Astrocyte of the spinal cord (primary cell): ENCODE measurements at regions not wholly inside any gene's neighbourhood (a gene's known extent, or its start where the extent isn't known, plus 50 kb on each side); places are given as distances from the start of the nearest gene placed in this dataset.
"Not testable (repeated sequence)": the region's sequence is repeated elsewhere in the genome, so short reads cannot be mapped to it uniquely, and the experiment has no call there.

ENCODE experiments used
- DNase-seq: peaks from one replicate; pipeline ENCODE4 v3.0.0; 2011; ENCODE audit warnings: low read depth, low spot score
- H3K4me3 ChIP-seq: 2 replicates; pipeline ENCODE4 v1.5.1; 2011; ENCODE audit warnings: low read depth, mild to moderate bottlenecking, low read length, moderate library complexity
- in situ Hi-C: cut with HindIII; loops from 2 replicates; pipeline ENCODE4 v1.10.0; 2017; ENCODE audit warnings: low sequenced_read_pairs
- TF ChIP-seq, protein P1 (sequence below): IDR thresholded peaks from 2 replicates; pipeline ENCODE4 v1.5.1; 2012; ENCODE audit warnings: low read depth, mild to moderate bottlenecking, low read length, inconsistent platforms

DNA sequence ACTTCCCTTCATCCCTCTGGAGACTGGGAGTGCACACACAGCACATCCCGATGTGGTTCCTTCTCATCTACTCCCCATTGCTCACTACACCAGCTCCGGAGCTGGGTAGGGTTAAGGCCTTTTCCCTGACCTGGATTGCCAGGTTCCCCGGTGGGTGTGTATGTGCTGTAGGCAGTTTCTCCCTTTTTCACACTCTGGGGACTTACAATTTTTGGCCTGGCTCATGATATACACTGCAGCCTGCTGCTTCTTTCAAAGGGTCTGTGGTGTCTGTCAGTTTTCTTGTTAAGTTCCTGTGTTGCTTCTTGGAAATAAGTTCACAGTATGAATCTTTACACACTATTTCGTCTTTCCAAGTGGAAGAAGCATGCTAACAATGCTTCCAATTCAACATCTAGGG lies 405.5 kb downstream of the UTRN start:
- TF ChIP-seq, protein P1, sequence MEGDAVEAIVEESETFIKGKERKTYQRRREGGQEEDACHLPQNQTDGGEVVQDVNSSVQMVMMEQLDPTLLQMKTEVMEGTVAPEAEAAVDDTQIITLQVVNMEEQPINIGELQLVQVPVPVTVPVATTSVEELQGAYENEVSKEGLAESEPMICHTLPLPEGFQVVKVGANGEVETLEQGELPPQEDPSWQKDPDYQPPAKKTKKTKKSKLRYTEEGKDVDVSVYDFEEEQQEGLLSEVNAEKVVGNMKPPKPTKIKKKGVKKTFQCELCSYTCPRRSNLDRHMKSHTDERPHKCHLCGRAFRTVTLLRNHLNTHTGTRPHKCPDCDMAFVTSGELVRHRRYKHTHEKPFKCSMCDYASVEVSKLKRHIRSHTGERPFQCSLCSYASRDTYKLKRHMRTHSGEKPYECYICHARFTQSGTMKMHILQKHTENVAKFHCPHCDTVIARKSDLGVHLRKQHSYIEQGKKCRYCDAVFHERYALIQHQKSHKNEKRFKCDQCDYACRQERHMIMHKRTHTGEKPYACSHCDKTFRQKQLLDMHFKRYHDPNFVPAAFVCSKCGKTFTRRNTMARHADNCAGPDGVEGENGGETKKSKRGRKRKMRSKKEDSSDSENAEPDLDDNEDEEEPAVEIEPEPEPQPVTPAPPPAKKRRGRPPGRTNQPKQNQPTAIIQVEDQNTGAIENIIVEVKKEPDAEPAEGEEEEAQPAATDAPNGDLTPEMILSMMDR = no peak
- in situ Hi-C loops = no loop called here
- H3K4me3 ChIP-seq = no peak overlapping the region
- no peak for DNase-seq

DNA sequence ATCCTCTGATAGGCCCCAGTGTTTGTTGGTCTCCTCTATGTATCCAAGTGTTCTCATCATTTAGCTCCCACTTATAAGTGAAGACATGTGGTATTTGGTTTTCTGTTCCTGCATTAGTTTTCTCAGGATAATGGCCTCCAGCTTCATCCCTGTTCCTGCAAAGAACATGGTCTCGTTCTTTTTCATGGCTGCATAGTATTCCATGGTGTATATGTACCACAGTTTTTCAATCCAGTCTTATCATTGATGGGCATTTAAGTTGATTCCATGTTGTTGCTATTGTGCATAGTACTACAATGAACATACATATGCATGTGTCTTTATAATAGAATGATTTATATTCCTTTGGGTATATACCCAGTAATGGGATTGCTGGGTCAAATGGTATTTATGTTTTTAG lies 406.9 kb downstream of the UTRN start:
- in situ Hi-C loops, DNase-seq, H3K4me3 ChIP-seq: not testable (repeated sequence)

DNA sequence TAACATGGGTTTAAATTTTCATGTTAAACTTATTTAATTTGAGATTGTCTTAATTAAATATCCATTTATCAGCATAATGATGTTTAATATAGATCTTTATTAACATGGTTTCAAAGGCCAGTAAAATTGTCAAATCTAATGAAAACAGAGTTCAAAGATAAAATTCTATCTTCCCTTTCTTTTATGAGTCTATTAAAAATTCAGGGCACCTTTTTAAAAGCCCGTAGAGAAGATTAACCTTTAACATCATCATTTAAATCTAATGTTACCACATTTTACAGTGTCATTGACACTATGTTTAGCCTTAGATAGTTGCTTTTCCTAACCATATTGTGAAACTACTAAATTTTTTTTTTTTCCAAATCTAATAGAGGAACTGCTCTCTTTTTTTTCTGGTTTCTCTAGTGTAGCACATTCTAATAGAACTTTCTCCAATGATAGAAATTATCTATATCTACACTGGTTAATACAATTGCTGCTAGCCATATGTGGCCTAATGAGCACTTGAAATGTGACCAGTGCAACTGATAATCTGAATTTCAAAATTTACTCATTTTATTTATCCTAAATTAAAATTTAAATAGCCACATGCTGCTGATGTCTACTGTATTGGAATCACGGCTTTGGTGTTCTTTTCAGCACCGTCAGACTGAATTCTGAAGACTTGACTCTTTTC lies 410.9 kb downstream of the UTRN start:
- in situ Hi-C loops = no loop called here
- no peak overlapping the region for H3K4me3 ChIP-seq
- TF ChIP-seq, protein P1 = no peak
- no peak for DNase-seq

DNA sequence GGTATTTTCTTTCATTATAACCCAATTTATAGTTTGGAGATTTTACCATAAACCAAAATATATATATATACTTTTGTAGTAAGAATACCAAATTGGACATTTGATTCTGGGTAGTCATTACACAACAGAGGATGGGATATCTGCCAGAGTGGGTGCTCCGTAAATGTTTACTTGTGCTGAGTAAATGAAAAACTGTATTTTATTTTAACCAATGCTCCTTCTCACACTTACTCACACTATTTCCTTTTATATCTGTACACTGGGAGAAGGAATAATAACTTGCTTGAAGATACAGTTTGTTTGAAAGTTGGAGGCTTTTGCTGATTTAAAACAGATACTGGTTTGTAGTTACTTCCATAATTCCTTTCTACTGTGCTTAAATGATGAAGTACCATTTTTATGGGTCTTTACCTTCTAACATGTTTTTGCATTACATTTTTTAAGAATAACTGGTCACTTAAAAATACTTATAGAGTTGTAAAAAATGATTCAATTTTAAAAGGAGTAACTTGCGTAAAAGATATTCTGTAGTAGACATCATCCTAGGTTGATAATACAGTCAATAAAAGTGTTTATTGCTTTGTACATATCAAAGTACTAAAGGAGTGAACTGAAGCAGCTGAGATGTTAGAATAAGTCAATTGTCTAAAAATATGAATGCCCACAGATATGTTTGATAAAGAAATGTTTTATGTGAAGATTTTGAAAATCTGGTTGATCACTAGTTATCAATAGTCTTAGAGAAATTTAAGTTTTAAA lies 411.7 kb downstream of the UTRN start:
- no peak overlapping the region for H3K4me3 ChIP-seq
- TF ChIP-seq, protein P1 = no peak
- in situ Hi-C loops = no loop called here
- no peak for DNase-seq

DNA sequence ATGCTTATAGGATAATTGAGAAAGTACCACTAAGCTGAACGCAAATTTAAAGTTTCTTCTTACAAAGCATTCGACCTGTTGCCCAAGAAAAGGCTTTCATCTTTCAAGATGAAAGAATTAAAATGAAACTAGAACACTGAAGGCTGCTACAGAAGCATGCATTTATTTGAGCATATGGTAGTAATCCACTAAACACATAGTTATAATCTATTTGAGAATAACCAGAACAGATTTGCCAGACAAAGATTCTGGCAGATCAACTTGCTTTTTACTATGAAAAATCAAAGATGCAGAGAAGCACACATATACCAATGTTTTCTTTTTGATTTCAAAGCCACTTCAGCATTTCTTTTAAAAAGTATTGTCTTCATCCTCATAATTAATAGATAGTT lies 412.2 kb downstream of the UTRN start:
- no peak for DNase-seq
- in situ Hi-C loops = no loop called here
- no peak overlapping the region for H3K4me3 ChIP-seq
- TF ChIP-seq, protein P1 = no peak

DNA sequence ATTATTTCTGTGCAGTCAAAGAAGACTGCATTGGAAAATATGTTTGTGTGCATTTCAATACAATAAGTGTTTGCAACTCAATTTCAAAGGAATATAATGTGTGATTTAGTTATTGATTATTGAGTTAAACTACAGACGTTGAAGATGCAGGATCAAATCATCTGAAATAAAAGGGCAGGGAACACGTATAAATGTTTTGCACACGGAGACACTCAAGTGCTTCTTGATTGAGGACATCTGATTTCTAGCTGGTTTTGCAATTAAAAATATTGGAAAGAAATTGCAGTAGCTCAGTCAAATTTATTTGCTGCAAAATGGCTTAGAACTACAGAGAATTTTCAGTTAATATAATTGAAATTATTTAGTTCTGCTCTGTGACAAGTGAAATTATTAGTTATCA lies 412.7 kb downstream of the UTRN start:
- in situ Hi-C loops = no loop called here
- TF ChIP-seq, protein P1 = no peak
- DNase-seq = no peak
- H3K4me3 ChIP-seq = no peak overlapping the region

DNA sequence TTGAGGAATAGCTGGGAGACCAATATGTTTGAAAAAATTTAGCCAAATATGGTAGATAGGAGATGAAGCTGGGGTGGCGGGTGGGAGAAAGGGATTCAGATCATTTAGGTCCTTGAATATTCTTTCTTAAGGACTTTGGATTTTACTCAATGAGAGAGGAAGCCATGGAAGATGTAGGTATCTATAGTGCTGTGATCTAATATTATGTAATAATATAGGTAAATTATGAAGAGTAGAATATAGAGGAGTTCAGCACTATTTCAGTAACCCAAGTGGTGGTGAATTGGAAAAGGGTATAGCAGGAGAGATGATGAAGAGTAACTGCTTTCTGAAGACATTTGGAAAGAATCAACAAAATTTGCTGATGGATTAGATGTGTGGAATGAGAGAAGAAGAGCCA lies 417.6 kb downstream of the UTRN start:
- TF ChIP-seq, protein P1 = no peak
- no peak for DNase-seq

More for the DNA sequence above, 417.6 kb downstream of the UTRN start:
- in situ Hi-C loops = no loop called here
- H3K4me3 ChIP-seq = no peak overlapping the region
